NCI-H748 treated with DMSO at 0.1 percent for 48 hours (cell line): ENCODE measurements at regions not wholly inside any gene's neighbourhood (a gene's known extent, or its start where the extent isn't known, plus 50 kb on each side); places are given as distances from the start of the nearest gene placed in this dataset.
"Not testable (repeated sequence)": the region's sequence is repeated elsewhere in the genome, so short reads cannot be mapped to it uniquely, and the experiment has no call there.

Experiments used
- DNase-seq: peaks from one replicate; lab custom pipeline; 2025; lab: John Stamatoyannopoulos, UW

- DNase-seq: no peak
These were observed 141.5 kb downstream of the C6orf118 start for GRCh38 chr6:165167861-165168260.

DNA sequence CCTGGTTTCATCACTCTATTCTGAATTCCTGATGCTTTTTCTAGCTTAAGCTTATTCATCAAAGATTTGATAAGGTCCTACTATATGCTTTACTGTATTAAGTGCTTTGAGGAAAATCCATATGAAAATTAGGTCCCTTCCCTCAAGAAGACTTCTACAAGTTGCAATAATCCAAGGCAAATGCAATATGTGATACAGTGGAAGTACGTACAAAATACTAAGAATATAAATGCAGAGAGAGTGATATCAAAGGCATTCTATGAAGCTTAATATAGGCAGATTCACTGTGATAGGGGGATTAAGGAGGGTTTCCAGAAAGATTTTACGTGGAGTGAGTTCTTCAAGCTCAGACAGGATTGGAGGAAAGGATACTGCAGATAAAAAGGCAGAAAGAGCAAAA, 142.1 kb downstream of the C6orf118 start:
- no peak for DNase-seq

DNA sequence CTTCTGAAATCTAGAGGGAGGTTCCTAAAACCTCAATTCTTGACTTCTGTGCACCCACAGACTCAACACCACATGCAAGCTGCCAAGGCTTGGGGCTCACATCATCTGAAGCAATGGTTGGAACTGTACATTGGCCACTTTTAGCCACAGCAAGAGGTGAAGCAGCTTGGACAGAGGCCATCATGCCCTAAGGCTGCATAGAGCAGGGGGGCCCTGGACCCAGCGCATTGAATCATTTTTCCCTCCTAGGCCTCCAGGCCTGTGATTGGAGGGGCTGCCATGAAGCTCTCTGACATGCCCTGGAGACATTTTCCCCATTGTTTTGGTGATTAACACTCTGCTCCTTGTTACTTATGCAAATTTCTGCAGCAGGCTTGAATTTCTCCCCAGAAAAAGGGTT, 145.9 kb downstream of the C6orf118 start:
- no peak for DNase-seq

DNA sequence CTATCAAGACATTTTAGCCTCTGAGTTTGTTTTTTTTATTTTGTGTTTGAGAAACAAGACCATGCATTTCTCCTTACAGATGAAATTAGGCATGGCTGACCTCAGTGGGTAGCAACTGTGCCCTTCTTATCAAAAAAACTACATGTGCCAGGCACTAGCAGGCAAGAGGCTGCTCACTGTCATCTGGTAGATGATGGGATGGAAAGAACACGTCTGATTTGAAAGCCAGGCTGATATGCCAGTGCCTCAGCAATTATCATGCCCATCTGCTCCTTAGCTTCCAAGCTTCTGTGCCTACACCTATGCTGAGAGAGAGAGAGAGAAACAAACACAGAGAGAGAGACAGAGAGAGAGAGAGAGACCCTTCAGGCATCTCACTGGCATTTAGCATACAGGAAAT, 149.9 kb downstream of the C6orf118 start:
- DNase-seq: no peak

DNA sequence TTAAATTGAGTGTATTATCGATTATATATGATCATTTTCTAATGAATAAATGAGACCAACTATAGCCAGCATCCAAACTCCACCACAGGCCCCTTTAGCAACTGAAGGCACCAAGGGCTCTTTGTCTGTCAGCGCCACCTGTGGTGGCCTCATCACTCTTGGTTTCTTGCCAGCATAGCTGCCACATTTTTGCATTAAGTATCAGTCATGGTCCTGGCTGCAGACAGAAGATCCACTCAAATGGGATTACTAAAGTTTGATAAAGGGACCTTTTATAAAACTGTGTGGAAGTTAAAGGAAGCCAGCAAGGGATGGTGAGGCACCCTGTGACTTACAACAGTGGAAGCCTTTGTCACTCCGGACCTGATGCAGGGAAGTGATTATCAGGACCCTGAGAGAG, 162.9 kb downstream of the C6orf118 start:
- no peak for DNase-seq

- DNase-seq: no peak
These were observed 173.5 kb downstream of the C6orf118 start for GRCh38 chr6:165135889-165136288.

- no peak for DNase-seq
These were observed 180.3 kb downstream of the C6orf118 start for GRCh38 chr6:165129086-165129485.

DNA sequence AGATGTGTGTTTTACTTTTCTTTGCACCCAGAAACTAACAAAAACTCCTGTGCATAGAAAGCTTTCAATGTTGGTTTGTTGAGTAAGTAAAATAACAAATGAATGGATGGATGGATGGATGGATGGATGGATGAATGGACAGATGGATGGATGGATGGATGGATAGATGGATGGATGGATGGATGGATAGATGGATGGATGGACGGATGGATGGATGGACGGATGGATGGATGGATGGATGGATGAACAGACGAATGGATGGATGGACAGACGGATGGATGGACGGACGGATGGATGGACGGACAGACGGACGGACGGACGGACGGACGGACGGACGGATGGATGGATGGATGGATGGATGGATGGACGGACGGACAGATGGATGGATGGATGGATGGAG, 181.7 kb downstream of the C6orf118 start:
- DNase-seq: not testable (repeated sequence)

DNA sequence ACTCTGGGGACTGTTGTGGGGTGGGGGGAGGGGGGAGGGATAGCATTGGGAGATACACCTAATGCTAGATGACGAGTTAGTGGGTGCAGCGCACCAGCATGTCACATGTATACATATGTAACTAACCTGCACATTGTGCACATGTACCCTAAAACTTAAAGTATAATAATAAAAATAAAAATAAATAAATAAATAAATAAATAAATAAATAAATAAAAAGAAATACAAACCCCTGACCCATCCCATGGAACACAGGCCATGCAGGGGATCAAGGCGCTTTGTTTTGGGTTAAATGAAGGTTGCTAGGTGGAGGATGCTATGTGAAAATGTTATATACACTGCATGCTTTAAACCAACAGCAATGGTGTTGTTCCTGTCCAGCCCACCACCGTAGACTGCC, 184.7 kb downstream of the C6orf118 start:
- not testable (repeated sequence) for DNase-seq

- DNase-seq: no peak
These were observed 190.0 kb downstream of the C6orf118 start for GRCh38 chr6:165119231-165120020.

GRCh38 chr6:165118736-165119135, 190.7 kb downstream of the C6orf118 start:
- DNase-seq: no peak

- no peak for DNase-seq
These were observed 191.6 kb downstream of the C6orf118 start for GRCh38 chr6:165117806-165118205.

DNA sequence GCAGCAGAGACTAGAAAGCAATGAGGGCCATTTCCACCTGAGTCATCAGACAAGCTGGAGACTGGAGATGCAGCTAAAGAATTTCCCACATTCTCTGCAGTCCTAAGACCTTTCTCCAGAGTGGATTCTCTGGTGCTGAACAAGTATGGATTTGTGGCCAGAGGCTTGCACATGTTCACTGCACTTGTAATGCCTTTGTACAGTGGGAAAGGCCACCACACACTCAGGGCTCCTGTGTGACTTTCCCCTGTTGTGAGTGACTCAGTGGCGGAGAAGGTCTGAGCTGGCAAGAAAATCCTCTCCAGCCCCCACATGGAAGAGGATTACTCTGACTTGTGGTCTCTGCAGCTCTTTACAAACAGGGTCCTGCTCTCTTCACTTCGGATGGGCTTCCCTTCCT, 192.3 kb downstream of the C6orf118 start:
- DNase-seq: no peak

- no peak for DNase-seq
These were observed 198.5 kb downstream of the C6orf118 start for GRCh38 chr6:165110860-165111259.

GRCh38 chr6:165109011-165109410, 200.4 kb downstream of the C6orf118 start:
- DNase-seq: no peak

GRCh38 chr6:165106261-165106660, 203.1 kb downstream of the C6orf118 start:
- DNase-seq: no peak

DNA sequence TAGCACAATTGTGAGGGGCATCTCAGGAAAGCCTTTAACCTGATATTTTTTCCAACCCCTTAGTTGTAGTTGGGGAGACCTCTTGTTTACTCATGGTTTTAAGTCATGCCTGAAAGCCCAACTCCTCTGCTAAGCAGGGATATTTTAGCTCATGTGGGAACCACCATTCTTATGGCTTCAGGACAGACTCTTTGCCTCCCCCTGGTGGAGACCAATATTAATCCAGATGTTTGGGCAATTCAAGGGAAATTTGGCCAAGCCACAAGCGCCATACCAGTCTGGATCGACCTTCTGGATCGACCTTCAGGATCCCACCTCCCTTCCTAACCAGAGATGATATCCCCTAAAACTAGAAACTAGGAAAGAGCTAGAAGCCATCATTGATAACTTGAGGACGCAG, 211.2 kb downstream of the C6orf118 start:
- no peak for DNase-seq

DNA sequence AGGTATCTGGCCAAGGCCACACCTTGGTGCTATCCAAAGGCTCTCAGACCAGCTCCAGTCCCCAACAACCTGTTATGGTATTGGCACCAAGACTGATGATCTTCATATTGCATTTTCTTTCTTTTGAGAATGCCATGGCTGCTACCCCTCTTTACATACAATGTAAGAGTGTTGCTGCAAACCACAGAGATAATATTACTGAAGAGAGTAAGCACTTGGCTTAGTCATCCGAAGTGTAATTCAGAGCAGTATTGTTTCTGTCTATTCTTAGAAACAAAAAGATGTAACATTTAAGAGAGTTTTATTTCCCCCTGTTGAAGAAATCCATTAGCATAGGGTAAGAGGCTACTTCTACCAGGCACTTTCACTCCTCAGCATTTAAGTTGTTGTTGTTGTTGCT, 212.5 kb downstream of the C6orf118 start:
- no peak for DNase-seq

DNA sequence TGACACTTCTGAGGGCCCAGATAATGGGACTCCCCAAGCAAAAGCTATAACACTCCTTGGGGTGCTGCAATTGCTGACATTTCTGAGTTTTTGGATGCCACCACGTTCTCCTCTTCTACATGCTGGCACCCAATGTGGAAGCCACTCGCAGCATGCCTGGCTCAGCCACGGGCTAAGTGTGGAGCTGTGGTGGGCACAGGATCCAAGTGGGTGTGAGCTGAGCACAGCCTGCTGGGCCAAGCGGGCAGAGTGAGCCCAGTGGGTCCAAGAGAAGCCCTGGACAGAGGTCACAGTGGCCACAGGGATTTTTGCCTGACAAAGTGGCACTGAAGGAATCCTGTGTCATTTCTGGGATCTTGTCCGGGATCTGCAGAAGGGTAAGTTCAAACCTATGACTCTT, 213.2 kb downstream of the C6orf118 start:
- no peak for DNase-seq

DNA sequence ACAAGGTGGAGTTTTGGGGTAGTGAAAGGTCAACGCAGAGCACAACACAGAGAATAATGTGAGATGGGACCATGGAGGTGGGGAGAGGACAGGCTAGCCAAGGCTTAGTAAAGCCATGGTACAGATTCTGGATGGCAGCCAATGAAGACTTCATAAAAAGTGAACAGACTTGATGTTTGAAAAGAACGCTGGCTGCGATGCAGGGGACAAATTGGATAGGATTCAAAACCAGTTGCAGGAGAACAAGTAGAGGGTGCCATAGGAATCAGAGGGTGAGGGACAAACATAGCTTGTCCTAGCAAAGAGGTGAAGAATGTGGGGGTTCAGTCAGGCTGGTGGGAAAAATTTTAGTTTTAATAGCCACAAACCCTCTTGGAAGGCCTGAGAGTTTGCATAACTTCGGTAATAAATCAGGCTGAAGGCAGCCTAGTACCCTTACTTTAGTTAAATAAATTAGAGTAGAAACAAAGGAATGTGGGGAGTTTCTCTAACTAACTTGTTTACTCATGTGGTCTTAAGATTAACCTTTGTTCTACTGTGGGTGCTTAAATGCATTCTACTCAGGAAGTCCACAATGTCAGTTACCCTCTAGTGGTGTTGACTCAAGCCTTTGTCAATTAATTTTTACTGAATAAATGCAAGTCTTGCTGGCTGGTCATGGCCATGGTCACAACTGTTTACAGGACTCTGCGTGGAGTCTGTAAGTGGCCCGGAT, 216.4 kb downstream of the C6orf118 start:
- DNase-seq: no peak

DNA sequence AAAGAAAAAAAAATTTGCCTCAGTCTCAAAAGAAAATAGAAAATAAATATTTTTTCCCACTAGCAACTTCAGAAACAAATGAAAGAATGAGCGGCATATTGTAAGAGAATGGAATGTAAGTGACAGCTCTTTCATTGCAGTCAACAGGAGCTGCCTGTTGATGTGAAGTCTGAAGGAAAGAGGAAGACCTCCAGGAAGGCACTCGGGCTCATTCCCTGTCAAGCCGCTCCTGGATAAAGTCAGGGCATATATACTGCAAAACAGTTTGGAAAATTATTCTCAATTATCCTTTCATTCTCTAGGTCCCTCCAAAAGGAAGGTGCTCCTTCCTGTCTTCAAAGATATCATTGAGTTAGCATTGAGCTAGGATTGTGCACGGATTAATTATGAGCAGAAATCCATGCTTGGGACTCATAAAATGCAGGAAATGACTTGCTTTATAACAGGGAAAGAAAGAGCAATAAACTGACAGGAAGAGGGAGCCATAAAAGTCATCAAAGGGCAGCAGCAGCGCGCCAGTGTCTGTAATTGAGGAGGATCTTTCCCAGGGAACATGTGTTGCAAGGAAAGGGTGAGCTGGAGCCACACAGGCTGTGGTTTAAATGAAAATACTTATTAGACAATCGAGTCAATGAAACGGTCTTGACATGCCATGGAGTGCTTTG, 218.2 kb downstream of the C6orf118 start:
- DNase-seq: no peak

- DNase-seq: no peak
These were observed 219.2 kb downstream of the C6orf118 start for GRCh38 chr6:165090242-165090641.

GRCh38 chr6:165086814-165087213, 222.6 kb downstream of the C6orf118 start:
- DNase-seq: no peak
